OCI-LY1 (cell line): ENCODE measurements at regions not wholly inside any gene's neighbourhood (a gene's known extent, or its start where the extent isn't known, plus 50 kb on each side); places are given as distances from the start of the nearest gene placed in this dataset.

Experiments
- H2AFZ ChIP-seq: fragments of 200-600 bp; sonication (generic), shearing (Covaris generic); 2 replicates; pipeline ENCODE4 v1.6.0; 2014; ENCODE audit warnings: antibody characterized with exemption, mild to moderate bottlenecking, low read length
- H3F3A ChIP-seq: fragments of 200-600 bp; sonication (generic), shearing (Covaris generic); 2 replicates; pipeline ENCODE4 v1.6.0; 2014; ENCODE audit warnings: mild to moderate bottlenecking, antibody characterized with exemption, low read length, moderate library complexity; ENCODE audit not compliant: insufficient read depth
- H3K27ac ChIP-seq: fragments of 200-600 bp; sonication (generic); 2 replicates; pipeline ENCODE4 v1.5.1; 2014; ENCODE audit warnings: low read length, mixed run types, mild to moderate bottlenecking, low read depth; ENCODE audit not compliant: poor library complexity, severe bottlenecking
- H3K27me3 ChIP-seq: fragments of 200-600 bp; sonication (generic); 2 replicates; pipeline ENCODE4 v1.6.0; 2014; ENCODE audit warnings: antibody characterized with exemption, mild to moderate bottlenecking, low read length, moderate library complexity; ENCODE audit not compliant: insufficient read depth
- H3K36me3 ChIP-seq: fragments of 200-600 bp; sonication (generic); 2 replicates; pipeline ENCODE4 v1.6.1; 2014; ENCODE audit warnings: mild to moderate bottlenecking, antibody characterized with exemption, low read length, moderate library complexity, mixed read lengths; ENCODE audit not compliant: insufficient read depth
- H3K4me1 ChIP-seq: fragments of 200-600 bp; sonication (generic); 2 replicates; pipeline ENCODE4 v1.5.1; 2014; ENCODE audit warnings: mild to moderate bottlenecking, low read length, moderate library complexity; ENCODE audit not compliant: insufficient read depth, severe bottlenecking
- H3K4me2 ChIP-seq: fragments of 200-600 bp; sonication (generic), shearing (Covaris generic); 2 replicates; pipeline ENCODE4 v1.6.1; 2014; ENCODE audit warnings: low read length
- H3K4me3 ChIP-seq: fragments of 200-600 bp; sonication (generic); 2 replicates; pipeline ENCODE4 v1.5.1; 2014; ENCODE audit warnings: low read length, low read depth, mild to moderate bottlenecking, mixed read lengths; ENCODE audit not compliant: poor library complexity, severe bottlenecking
- H3K79me2 ChIP-seq: fragments of 200-600 bp; shearing (Covaris generic); 2 replicates; pipeline ENCODE4 v1.6.1; 2016; ENCODE audit warnings: mixed run types, low read length, mixed read lengths; ENCODE audit not compliant: insufficient read depth
- H3K9ac ChIP-seq: fragments of 200-600 bp; sonication (generic), shearing (Covaris generic); 2 replicates; pipeline ENCODE4 v1.6.1; 2014; ENCODE audit warnings: mild to moderate bottlenecking, low read length, mixed read lengths
- H3K9me2 ChIP-seq: fragments of 200-600 bp; sonication (generic), shearing (Covaris generic); 2 replicates; pipeline ENCODE4 v1.6.1; 2014; ENCODE audit warnings: low read depth, mild to moderate bottlenecking, low read length, mixed read lengths
- H3K9me3 ChIP-seq: fragments of 200-600 bp; shearing (Covaris generic); 2 replicates; pipeline ENCODE4 v1.6.1; 2014; ENCODE audit warnings: low read length, mixed read lengths
- H4K20me1 ChIP-seq: fragments of 200-600 bp; sonication (generic), shearing (Covaris generic); 2 replicates; pipeline ENCODE4 v1.6.0; 2016; ENCODE audit warnings: mild to moderate bottlenecking, low read length; ENCODE audit not compliant: insufficient read depth
- CTCF ChIP-seq: fragments of 200-600 bp; sonication (generic), shearing (Covaris generic); IDR thresholded peaks from 2 replicates; pipeline ENCODE4 v1.5.1; 2017; ENCODE audit warnings: mild to moderate bottlenecking, antibody characterized with exemption, low read length, moderate library complexity, mixed read lengths
- EZH2 ChIP-seq: fragments of 200-600 bp; sonication (generic), shearing (Covaris generic); IDR thresholded peaks from 2 replicates; pipeline ENCODE4 v1.8.0; 2017; ENCODE audit warnings: borderline replicate concordance, mixed run types, mild to moderate bottlenecking, antibody characterized with exemption, low read length, moderate library complexity, mixed read lengths

GRCh38 chr6:153613719-153614455 lies 425.2 kb upstream of the OPRM1 start:
- Histone ChIP-seq H3K4me3 (no peak overlapping the region), H3K9me2 (no peaks in the 10 kb centered on the region), H3K9me3 (no peaks in the 10 kb centered on the region), H3F3A (no peaks in the 10 kb centered on the region), H3K36me3 (no peaks in the 10 kb centered on the region), H4K20me1 (no peaks in the 10 kb centered on the region), H3K9ac (no peak overlapping the region), H3K27ac (no peak overlapping the region), H3K27me3 (no peaks in the 10 kb centered on the region), H3K79me2 (no peaks in the 10 kb centered on the region), H2AFZ (no peak overlapping the region), H3K4me1 (no peaks in the 10 kb centered on the region), H3K4me2 (no peak overlapping the region)
- TF ChIP-seq EZH2 = no peak
- no peak for TF ChIP-seq CTCF

- H3K4me3 ChIP-seq = no peak overlapping the region
- no peaks in the 10 kb centered on the region for H3K4me1 ChIP-seq
- no peaks in the 10 kb centered on the region for H3F3A ChIP-seq
- no peaks in the 10 kb centered on the region for H3K9me3 ChIP-seq
- 0 out of 2 replicates have a peak, but pooled peaks cover 3% of the 10 kb centered on the region for H3K27me3 ChIP-seq
- H3K9ac ChIP-seq = no peak overlapping the region
- H3K79me2 ChIP-seq = no peaks in the 10 kb centered on the region
- H3K27ac ChIP-seq = no peak overlapping the region
- no peak for TF ChIP-seq CTCF
- no peak for TF ChIP-seq EZH2
- no peaks in the 10 kb centered on the region for H4K20me1 ChIP-seq
- H3K4me2 ChIP-seq = no peak overlapping the region
- H2AFZ ChIP-seq = no peak overlapping the region
- no peaks in the 10 kb centered on the region for H3K36me3 ChIP-seq
- no peaks in the 10 kb centered on the region for H3K9me2 ChIP-seq
Observed at GRCh38 chr6:153602401-153602800, 436.6 kb upstream of the OPRM1 start.

GRCh38 chr6:153599901-153600300 lies 439.1 kb upstream of the OPRM1 start:
- Histone ChIP-seq H3K27me3 (0 out of 2 replicates have a peak, but pooled peaks cover 3% of the 10 kb centered on the region), H2AFZ (no peak overlapping the region), H3K79me2 (no peaks in the 10 kb centered on the region), H3K4me2 (no peak overlapping the region), H3F3A (no peaks in the 10 kb centered on the region), H3K36me3 (no peaks in the 10 kb centered on the region), H3K9ac (no peak overlapping the region), H3K27ac (no peak overlapping the region), H3K4me1 (no peaks in the 10 kb centered on the region), H3K4me3 (no peak overlapping the region), H3K9me3 (no peaks in the 10 kb centered on the region), H3K9me2 (no peaks in the 10 kb centered on the region), H4K20me1 (no peaks in the 10 kb centered on the region)
- no peak for TF ChIP-seq EZH2
- TF ChIP-seq CTCF = no peak
